Hepatocyte (in vitro differentiated cells): ENCODE measurements at regions not wholly inside any gene's neighbourhood (a gene's known extent, or its start where the extent isn't known, plus 50 kb on each side); places are given as distances from the start of the nearest gene placed in this dataset.

Source experiments
- DNase-seq: peaks from one replicate; pipeline ENCODE4 v3.0.0-alpha.2; 2016; ENCODE audit warnings: low spot score
- H2AFZ ChIP-seq: fragments of 200-600 bp; sonication (generic); 2 replicates; pipeline ENCODE4 v1.6.0; 2016; ENCODE audit warnings: antibody characterized with exemption, mild to moderate bottlenecking
- H3K27ac ChIP-seq: fragments of 200-600 bp; sonication (generic); 2 replicates; pipeline ENCODE4 v1.5.1; 2016; ENCODE audit warnings: mild to moderate bottlenecking
- H3K27me3 ChIP-seq: fragments of 200-600 bp; sonication (generic); 2 replicates; pipeline ENCODE4 v1.6.1; 2016
- H3K36me3 ChIP-seq: fragments of 200-600 bp; sonication (generic); replicated peaks from 2 replicates; pipeline ENCODE4 v1.5.1; 2016; ENCODE audit warnings: low read depth; ENCODE audit not compliant: insufficient read depth
- H3K4me1 ChIP-seq: fragments of 200-600 bp; sonication (generic); 2 replicates; pipeline ENCODE4 v1.5.1; 2016; ENCODE audit warnings: mild to moderate bottlenecking, moderate library complexity; ENCODE audit not compliant: insufficient read depth
- H3K4me2 ChIP-seq: fragments of 200-600 bp; sonication (generic); 2 replicates; pipeline ENCODE4 v1.6.0; 2016
- H3K4me3 ChIP-seq: fragments of 200-600 bp; sonication (generic); 2 replicates; pipeline ENCODE4 v1.5.1; 2016; ENCODE audit warnings: mild to moderate bottlenecking
- H3K79me2 ChIP-seq: fragments of 200-600 bp; sonication (generic); 2 replicates; pipeline ENCODE4 v1.6.0; 2017; ENCODE audit warnings: mild to moderate bottlenecking
- H3K9me2 ChIP-seq: fragments of 200-600 bp; sonication (generic); replicated peaks from 2 replicates; pipeline ENCODE4 v1.6.0; 2017; ENCODE audit warnings: mild to moderate bottlenecking; ENCODE audit not compliant: insufficient read depth
- H3K9me3 ChIP-seq: fragments of 200-600 bp; sonication (generic); 2 replicates; pipeline ENCODE4 v1.5.1; 2016; ENCODE audit warnings: low read depth, mild to moderate bottlenecking
- H4K20me1 ChIP-seq: fragments of 200-600 bp; sonication (generic); 2 replicates; pipeline ENCODE4 v1.6.0; 2016; ENCODE audit warnings: mild to moderate bottlenecking; ENCODE audit not compliant: insufficient read depth, poor library complexity, severe bottlenecking
- CTCF ChIP-seq: fragments of 200-600 bp; sonication (generic); IDR thresholded peaks from 2 replicates; pipeline ENCODE4 v1.5.1; 2016; ENCODE audit warnings: antibody characterized with exemption, mild to moderate bottlenecking; ENCODE audit not compliant: poor library complexity
- EZH2 ChIP-seq: fragments of 200-600 bp; sonication (generic); IDR thresholded peaks from 2 replicates; pipeline ENCODE4 v1.6.1; 2016; ENCODE audit warnings: antibody characterized with exemption, mild to moderate bottlenecking, borderline replicate concordance
- EZH2phosphoT487 ChIP-seq: fragments of 200-600 bp; sonication (generic); IDR thresholded peaks from one replicate; pipeline ENCODE4 v1.6.1; 2018; ENCODE audit warnings: antibody characterized with exemption, mild to moderate bottlenecking, low read depth, moderate library complexity; ENCODE audit not compliant: unreplicated experiment, severe bottlenecking
- WGBS: methylation state at CpG from one replicate; pipeline ENCODE4 v1.1.6; 2016; ENCODE audit warnings: low lambda C conversion rate; ENCODE audit errors: missing lambda C conversion rate; 5-methylcytosine and 5-hydroxymethylcytosine counted together

DNA sequence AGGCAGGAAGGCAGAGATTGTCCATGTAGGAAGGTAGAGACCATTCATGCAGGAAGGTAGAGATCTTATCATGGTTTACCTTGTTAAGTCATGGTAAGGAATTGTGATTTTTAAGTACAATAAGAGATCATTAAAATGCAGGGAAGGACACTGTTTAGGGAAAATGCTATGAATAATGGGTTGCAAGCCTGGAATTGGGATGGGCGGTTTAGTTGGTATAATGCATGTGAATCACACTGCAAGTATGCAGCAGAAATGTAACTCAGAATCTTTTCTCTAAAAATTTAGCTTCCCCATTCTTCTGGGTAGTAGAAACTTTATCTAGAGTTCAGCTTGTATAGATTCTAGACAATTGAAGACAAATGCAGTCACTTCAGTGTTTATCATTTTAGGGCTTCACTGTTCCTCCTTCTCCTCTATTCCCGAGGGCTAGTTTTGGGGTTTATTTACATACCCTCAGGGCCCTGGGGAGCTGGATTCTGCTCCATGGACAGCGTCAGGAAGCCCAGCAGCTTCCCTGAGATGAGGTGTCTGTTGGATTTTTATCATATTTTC, 212.0 kb downstream of the SREK1 start:
- Histone ChIP-seq H3K79me2 (no peaks in the 10 kb centered on the region), H2AFZ (no peak overlapping the region), H3K9me3 (no peaks in the 10 kb centered on the region), H3K27ac (no peak overlapping the region), H3K4me2 (no peak overlapping the region), H3K4me1 (no peaks in the 10 kb centered on the region), H3K9me2 (no peaks in the 10 kb centered on the region), H3K4me3 (no peak overlapping the region), H3K36me3 (no peaks in the 10 kb centered on the region), H3K27me3 (no peaks in the 10 kb centered on the region), H4K20me1 (no peaks in the 10 kb centered on the region)
- no peak for DNase-seq
- TF ChIP-seq EZH2phosphoT487 (no peak), EZH2 (no peak), CTCF (no peak)
- 73% methylated on average over 3 of the region's 3 CpGs for WGBS

DNA sequence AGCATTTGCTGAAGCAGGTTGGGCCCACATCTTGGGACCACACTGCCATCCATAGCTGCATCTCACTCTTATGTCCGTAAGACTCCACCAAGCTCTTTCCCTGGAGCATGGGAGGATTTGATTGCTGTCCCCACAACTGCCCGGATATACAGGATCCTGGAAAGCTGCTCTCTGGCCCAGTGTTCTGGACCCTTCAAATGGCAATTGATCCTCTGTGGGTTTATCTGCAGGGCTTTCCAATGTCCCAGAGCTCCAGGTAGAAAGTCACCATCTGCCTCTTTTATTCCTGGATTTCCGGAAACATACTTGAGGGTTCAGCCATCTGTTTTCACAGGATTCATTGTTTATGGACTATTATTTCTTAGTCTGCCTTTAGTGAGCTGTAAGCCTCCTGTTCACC, 214.6 kb downstream of the SREK1 start:
- Histone ChIP-seq H3K4me3 (no peak overlapping the region), H3K79me2 (no peaks in the 10 kb centered on the region), H3K4me1 (no peaks in the 10 kb centered on the region), H2AFZ (no peak overlapping the region), H3K9me3 (no peaks in the 10 kb centered on the region), H3K9me2 (no peaks in the 10 kb centered on the region), H3K27ac (no peak overlapping the region), H4K20me1 (no peaks in the 10 kb centered on the region), H3K4me2 (no peak overlapping the region), H3K27me3 (peaks cover 5% of the 10 kb centered on the region), H3K36me3 (no peaks in the 10 kb centered on the region)
- no peak for TF ChIP-seq EZH2phosphoT487
- no peak for TF ChIP-seq EZH2
- TF ChIP-seq CTCF: no peak
- 97% methylated on average over 3 of the region's 3 CpGs for WGBS
- DNase-seq: no peak

DNA sequence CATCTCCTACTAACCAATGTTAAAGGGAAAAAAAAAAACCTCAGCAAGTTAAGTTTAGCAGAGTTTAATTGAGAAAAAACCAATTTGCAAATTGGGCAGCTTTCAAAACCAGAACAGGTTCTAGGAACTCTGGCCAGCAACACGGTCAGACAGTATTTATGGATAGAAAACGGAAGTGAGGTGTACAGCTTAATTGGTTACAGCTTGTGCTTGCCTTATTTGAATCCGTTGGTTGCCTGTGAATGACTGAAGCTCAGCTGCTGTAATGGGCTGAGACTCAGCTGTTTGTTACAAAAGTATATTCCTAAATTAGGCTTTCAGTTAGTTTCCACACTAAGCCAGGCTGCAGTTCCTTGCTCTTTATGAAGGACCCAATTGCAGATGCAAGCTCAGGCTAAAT, 217.0 kb downstream of the SREK1 start:
- TF ChIP-seq EZH2phosphoT487: no peak
- TF ChIP-seq CTCF: no peak
- no peak for TF ChIP-seq EZH2
- Histone ChIP-seq H3K27me3 (peaks cover 5% of the 10 kb centered on the region), H3K36me3 (no peaks in the 10 kb centered on the region), H2AFZ (no peak overlapping the region), H3K9me2 (no peaks in the 10 kb centered on the region), H4K20me1 (no peaks in the 10 kb centered on the region), H3K79me2 (no peaks in the 10 kb centered on the region), H3K9me3 (no peaks in the 10 kb centered on the region), H3K4me3 (no peak overlapping the region), H3K4me1 (no peaks in the 10 kb centered on the region), H3K27ac (no peak overlapping the region), H3K4me2 (no peak overlapping the region)
- 60% methylated on average over 3 of the region's 3 CpGs for WGBS
- DNase-seq: no peak

GRCh38 chr5:66362046-66362445, 217.9 kb downstream of the SREK1 start:
- Histone ChIP-seq H3K9me3 (no peaks in the 10 kb centered on the region), H3K36me3 (no peaks in the 10 kb centered on the region), H3K4me3 (no peak overlapping the region), H3K4me2 (no peak overlapping the region), H3K9me2 (no peaks in the 10 kb centered on the region), H3K27ac (no peak overlapping the region), H4K20me1 (no peaks in the 10 kb centered on the region), H3K4me1 (no peaks in the 10 kb centered on the region), H3K79me2 (no peaks in the 10 kb centered on the region), H3K27me3 (peaks cover 5% of the 10 kb centered on the region), H2AFZ (no peak overlapping the region)
- DNase-seq: no peak
- WGBS: 74% methylated on average over 6 of the region's 6 CpGs
- TF ChIP-seq EZH2phosphoT487 (no peak), CTCF (no peak), EZH2 (no peak)
